ENCODE measurements at regions not wholly inside any gene's neighbourhood (a gene's known extent, or its start where the extent isn't known, plus 50 kb on each side); places are given as distances from the start of the nearest gene placed in this dataset.
"Not testable (repeated sequence)": the region's sequence is repeated elsewhere in the genome, so short reads cannot be mapped to it uniquely, and the experiment has no call there.

- ATAC-seq (no peak), DNase-seq (no peak)
Measured at GRCh38 chr3:182399978-182400737, 393.1 kb upstream of the ATP11B start.

- ATAC-seq = no peak
- no peak for DNase-seq
Measured at GRCh38 chr3:182400838-182401237, 392.5 kb upstream of the ATP11B start.

DNA sequence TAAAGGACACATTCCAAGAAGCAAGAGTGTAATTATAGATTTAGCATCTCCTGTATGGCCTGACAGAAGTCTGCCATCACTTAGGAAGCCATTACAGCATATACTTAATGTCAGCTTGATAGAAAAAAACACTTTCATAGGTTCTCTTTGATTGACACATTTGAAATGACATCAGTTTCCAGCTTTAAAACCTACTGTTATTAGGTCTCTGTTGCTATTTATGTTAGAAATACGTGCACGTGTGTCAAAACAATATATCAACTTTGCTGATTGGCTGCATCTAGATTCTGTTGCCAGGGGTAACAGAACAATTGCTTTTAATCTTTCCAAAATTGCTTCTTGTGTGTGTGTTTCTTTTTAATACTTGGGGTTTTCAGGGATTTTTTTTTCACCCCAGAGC lies 389.3 kb upstream of the ATP11B start:
- no peak for DNase-seq
- ATAC-seq = no peak

DNA sequence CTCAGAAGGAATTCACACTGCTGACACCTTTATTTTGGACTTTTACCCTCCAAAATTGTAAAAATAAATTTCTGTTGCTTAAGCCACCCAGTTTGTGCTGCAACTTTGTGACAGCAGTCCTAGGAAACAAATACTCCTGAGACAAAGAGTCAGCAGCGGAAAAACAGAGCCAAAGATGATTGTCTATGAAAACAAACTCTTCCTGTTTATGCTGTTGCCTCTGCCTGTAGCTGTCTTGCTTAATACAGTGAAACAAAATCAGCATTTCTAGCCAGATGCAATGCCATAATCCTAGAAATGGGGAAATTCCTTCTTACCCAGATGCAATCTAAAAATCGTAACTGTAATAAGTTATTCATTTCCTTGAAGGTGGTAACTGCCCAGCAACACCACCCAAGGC lies 387.5 kb upstream of the ATP11B start:
- ATAC-seq (no peak), DNase-seq (no peak)

DNA sequence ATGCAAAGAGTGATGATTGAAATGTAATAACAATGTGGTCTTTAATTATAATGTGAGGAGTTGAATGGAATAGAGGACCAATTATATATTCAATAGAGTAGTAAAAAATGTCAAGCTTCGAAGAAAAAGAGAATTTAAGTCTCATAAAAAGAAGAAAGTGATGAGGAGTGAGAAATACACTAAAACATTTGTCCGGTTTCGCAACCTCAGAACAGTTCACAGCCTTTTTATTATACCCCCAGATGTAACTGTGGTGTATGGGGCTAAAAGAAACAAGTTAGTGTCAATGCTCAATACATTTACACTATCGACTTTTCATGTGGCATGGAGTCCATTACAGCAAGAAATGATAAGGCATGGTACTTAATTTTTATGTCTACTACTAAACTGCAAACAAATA lies 386.5 kb upstream of the ATP11B start:
- DNase-seq = no peak
- ATAC-seq = no peak

DNA sequence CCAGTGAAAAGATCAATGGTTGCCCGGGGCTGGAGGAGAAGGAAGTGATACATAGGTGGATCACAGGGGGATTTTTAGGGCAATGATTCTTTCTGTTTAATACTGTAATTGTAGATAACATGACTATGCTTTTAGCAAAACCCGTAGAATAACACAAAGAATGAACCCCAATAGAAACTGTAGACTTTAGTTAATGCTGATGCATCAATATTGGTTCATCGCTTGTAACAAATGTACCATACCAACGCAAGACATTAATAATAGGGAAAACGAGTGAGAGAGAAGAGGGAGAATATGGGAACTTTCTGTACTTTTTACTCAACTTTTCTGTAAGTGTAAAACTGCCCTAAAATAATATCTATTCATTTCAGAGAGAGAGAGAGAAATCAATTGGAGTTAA lies 383.3 kb upstream of the ATP11B start:
- ATAC-seq (no peak), DNase-seq (no peak)

- ATAC-seq (no peak), DNase-seq (no peak)
Measured at GRCh38 chr3:182412066-182412465, 381.2 kb upstream of the ATP11B start.

- ATAC-seq = no peak
- DNase-seq = no peak
Measured at GRCh38 chr3:182413061-182413460, 380.2 kb upstream of the ATP11B start.

- DNase-seq = no peak
- no peak for ATAC-seq
Measured at GRCh38 chr3:182413682-182414081, 379.6 kb upstream of the ATP11B start.

DNA sequence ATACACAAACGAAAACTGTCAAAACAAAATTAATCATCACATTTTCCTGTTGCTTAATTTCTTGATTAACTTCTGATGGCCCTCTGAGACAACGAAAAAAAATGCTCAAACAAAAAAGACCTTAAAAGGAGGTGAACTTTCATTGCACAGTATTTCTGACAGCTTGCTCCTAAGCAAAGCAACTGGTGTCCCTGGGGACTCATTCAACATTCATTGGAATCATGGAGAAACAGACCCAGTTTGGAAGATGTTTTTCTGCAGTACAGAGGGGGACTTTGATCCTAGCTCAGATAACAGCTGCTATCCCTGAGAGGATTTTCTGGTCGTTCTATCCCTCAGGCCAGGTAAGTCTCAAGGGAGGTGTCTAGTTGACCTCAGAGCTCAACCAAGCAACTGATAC lies 378.7 kb upstream of the ATP11B start:
- ATAC-seq (no peak), DNase-seq (no peak)

- no peak for ATAC-seq
Measured at GRCh38 chr3:182420741-182421140, 372.6 kb upstream of the ATP11B start.

GRCh38 chr3:182424006-182424405 lies 369.3 kb upstream of the ATP11B start:
- ATAC-seq (no peak), DNase-seq (no peak)

More at GRCh38 chr3:182420741-182421140, 372.6 kb upstream of the ATP11B start:
- no peak for DNase-seq

DNA sequence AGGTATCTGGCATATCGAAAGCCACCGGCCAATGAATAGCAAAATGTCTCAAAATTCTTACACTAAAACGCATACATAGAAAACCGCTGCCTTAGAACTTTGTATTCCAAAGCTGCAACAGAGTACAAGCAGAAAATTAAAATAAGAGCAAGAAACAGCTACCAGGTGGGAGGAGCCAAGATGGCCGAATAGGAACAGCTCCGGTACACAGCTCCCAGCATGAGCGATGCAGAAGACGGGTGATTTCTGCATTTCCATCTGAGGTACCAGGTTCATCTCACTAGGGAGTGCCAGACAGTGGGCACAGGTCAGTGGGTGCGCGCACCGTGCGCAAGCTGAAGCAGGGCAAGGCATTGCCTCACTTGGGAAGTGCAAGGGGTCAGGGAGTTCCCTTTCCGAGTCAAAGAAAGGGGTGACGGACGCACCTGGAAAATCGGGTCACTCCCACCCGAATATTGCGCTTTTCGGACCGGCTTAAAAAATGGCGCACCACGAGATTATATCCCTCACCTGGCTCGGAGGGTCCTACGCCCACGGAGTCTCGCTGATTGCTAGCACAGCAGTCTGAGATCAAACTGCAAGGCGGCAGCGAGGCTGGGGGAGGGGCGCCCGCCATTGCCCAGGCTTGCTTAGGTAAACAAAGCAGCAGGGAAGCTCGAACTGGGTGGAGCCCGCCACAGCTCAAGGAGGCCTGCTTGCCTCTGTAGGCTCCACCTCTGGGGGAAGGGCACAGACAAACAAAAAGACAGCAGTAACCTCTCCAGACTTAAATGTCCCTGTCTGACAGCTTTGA lies 367.2 kb upstream of the ATP11B start:
- ATAC-seq, DNase-seq: not testable (repeated sequence)

DNA sequence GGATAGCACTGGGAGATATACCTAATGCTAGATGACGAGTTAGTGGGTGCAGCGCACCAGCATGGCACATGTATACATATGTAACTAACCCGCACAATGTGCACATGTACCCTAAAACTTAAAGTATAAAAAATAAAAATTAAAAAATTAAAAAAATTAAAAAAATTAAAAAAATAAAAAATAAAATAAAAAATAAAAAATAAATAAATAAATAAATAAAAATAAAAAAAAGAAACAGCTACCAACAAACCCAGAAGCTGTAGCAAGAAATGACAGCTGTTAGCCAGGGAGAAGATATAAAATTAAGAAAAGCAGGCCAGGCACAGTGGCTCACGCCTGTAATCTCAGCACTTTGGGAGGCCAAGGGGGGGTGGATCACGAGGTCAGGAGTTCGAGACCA lies 361.3 kb upstream of the ATP11B start:
- ATAC-seq, DNase-seq: not testable (repeated sequence)

GRCh38 chr3:182435860-182436259 lies 357.4 kb upstream of the ATP11B start:
- ATAC-seq (no peak), DNase-seq (no peak)

GRCh38 chr3:182436547-182436946 lies 356.8 kb upstream of the ATP11B start:
- DNase-seq (no peak), ATAC-seq (no peak)

GRCh38 chr3:182438398-182438797 lies 354.9 kb upstream of the ATP11B start:
- no peak for DNase-seq
- ATAC-seq = no peak

- DNase-seq = no peak
- ATAC-seq = no peak
Measured at GRCh38 chr3:182440101-182440500, 353.2 kb upstream of the ATP11B start.

- DNase-seq (no peak), ATAC-seq (no peak)
Measured at GRCh38 chr3:182445576-182445975, 347.7 kb upstream of the ATP11B start.

- ATAC-seq = no peak
- no peak for DNase-seq
Measured at GRCh38 chr3:182450942-182451787, 342.1 kb upstream of the ATP11B start.

- DNase-seq (no peak), ATAC-seq (no peak)
Measured at GRCh38 chr3:182451871-182452270, 341.4 kb upstream of the ATP11B start.

DNA sequence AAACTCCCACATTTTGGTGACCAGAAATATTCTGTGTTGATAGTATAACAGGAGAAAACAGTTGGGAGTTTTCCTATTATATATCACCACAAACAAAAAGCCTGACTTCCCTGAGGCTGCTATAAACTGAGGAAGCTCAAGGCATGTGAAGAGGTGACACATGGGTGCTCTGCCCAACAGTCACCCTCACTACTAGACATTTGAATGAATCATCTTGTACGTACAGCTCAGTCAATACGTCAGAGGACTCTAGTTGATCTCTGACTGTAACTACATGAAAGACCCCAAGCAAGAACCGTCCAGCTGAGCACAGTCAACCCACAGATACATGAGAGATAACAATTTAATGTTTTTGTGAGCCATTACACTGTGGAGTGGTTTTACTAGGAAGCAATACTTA lies 338.3 kb upstream of the ATP11B start:
- DNase-seq (no peak), ATAC-seq (no peak)

GRCh38 chr3:182460303-182460702 lies 333.0 kb upstream of the ATP11B start:
- DNase-seq (no peak), ATAC-seq (no peak)

All from stimulated activated naive CD8-positive, alpha-beta T cell treated with anti-CD3 and anti-CD28 coated beads, Interleukin-15, Interleukin-2, amounts not matched to agents 100 U/mL and 50 U/mL, for 24 hours (primary cell).